RWPE2 (cell line): ENCODE measurements at regions not wholly inside any gene's neighbourhood (a gene's known extent, or its start where the extent isn't known, plus 50 kb on each side); places are given as distances from the start of the nearest gene placed in this dataset.

Source experiments
- ATAC-seq: fragments of 200-7000 bp; cut with Tn5 transposase; 3 replicates; pipeline ENCODE4 v1.9.1; 2021; ENCODE audit warnings: low read depth
- DNase-seq: peaks from one replicate; pipeline ENCODE4 v3.0.0-alpha.2; 2020; ENCODE audit warnings: low spot score
- H3K27ac ChIP-seq: fragments of 450-650 bp; 2 replicates; pipeline ENCODE4 v1.5.1; 2017; ENCODE audit warnings: mild to moderate bottlenecking; ENCODE audit not compliant: poor library complexity, severe bottlenecking
- H3K27me3 ChIP-seq: fragments of 250-450 bp; sonication (Bioruptor Pico); 2 replicates; pipeline ENCODE4 v1.5.1; 2021; ENCODE audit warnings: mild to moderate bottlenecking, moderate library complexity; ENCODE audit not compliant: insufficient read depth, poor library complexity, severe bottlenecking
- H3K36me3 ChIP-seq: fragments of 250-450 bp; sonication (Bioruptor Pico); 2 replicates; pipeline ENCODE4 v1.5.1; 2020; ENCODE audit warnings: low read depth, mild to moderate bottlenecking, moderate library complexity
- H3K4me1 ChIP-seq: fragments of 250-450 bp; sonication (Bioruptor Pico); 2 replicates; pipeline ENCODE4 v1.5.1; 2021; ENCODE audit warnings: mild to moderate bottlenecking, moderate library complexity; ENCODE audit not compliant: insufficient read depth, poor library complexity, severe bottlenecking
- H3K4me3 ChIP-seq: fragments of 250-450 bp; sonication (Bioruptor Pico); 2 replicates; pipeline ENCODE4 v1.5.1; 2021; ENCODE audit warnings: mild to moderate bottlenecking, moderate library complexity; ENCODE audit not compliant: severe bottlenecking
- H3K9me3 ChIP-seq: fragments of 250-450 bp; sonication (Bioruptor Pico); 2 replicates; pipeline ENCODE4 v1.5.1; 2021; ENCODE audit warnings: mild to moderate bottlenecking, moderate library complexity; ENCODE audit not compliant: severe bottlenecking
- TF ChIP-seq, protein P1 (sequence below): fragments of 450-650 bp; IDR thresholded peaks from one replicate; pipeline ENCODE4 v1.5.1; 2017; ENCODE audit warnings: mild to moderate bottlenecking, moderate library complexity; ENCODE audit not compliant: poor library complexity, severe bottlenecking

DNA sequence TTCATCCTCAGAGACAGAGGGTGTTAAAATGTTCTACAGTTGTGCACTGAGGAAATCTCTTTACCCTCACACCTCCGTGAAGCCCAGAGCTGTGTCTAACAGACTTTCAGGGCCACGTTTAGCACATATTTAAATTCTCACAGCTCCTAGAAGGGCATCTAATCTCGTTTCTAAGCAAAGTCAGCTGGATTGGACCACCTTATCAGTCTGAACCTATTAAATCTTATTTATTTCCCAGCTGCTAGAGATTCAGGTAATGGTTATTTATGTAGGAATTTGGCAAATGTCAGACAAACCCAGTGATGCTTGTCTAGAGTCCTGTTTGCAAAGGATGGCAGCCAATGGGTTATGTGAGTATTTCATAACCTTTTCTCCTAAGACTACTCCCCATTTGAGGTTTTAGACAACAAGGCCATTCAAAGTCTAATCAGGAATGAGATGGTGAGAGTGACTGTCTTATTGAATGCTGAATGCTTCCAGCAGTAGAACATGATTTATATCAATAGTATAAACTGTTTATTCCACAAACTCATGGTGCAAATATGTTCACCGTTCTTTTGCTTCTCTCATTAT is 54.8 kb upstream of the EXOC4 start:
- H3K27me3 ChIP-seq = peaks cover 4% of the 10 kb centered on the region
- TF ChIP-seq, protein P1, sequence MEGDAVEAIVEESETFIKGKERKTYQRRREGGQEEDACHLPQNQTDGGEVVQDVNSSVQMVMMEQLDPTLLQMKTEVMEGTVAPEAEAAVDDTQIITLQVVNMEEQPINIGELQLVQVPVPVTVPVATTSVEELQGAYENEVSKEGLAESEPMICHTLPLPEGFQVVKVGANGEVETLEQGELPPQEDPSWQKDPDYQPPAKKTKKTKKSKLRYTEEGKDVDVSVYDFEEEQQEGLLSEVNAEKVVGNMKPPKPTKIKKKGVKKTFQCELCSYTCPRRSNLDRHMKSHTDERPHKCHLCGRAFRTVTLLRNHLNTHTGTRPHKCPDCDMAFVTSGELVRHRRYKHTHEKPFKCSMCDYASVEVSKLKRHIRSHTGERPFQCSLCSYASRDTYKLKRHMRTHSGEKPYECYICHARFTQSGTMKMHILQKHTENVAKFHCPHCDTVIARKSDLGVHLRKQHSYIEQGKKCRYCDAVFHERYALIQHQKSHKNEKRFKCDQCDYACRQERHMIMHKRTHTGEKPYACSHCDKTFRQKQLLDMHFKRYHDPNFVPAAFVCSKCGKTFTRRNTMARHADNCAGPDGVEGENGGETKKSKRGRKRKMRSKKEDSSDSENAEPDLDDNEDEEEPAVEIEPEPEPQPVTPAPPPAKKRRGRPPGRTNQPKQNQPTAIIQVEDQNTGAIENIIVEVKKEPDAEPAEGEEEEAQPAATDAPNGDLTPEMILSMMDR = no peak
- ATAC-seq = no peak
- H3K9me3 ChIP-seq = no peaks in the 10 kb centered on the region
- no peaks in the 10 kb centered on the region for H3K4me1 ChIP-seq
- no peak overlapping the region for H3K4me3 ChIP-seq
- no peak for DNase-seq
- H3K36me3 ChIP-seq = no peaks in the 10 kb centered on the region
- no peak overlapping the region for H3K27ac ChIP-seq

DNA sequence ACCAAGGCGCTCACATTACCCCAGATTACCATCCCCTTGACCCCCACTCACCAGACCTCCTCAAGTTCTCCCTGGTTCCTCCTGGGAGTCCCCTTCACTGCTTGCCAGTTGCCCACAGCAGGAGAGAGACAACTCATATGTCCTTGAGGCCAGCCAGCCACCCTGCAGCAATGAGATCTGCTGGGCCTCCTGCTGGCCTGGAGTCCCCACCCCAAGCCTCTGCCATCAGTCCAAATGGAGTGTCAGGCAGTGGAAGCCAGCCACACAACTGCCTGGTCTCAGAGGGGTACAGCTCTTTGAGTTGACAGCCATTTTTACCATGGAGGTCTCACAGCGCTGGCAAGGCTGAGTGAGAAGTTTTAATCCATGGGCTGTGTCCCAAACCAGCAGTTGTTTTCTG is 53.0 kb upstream of the EXOC4 start:
- no peaks in the 10 kb centered on the region for H3K9me3 ChIP-seq
- no peak for DNase-seq
- no peaks in the 10 kb centered on the region for H3K4me1 ChIP-seq
- no peak overlapping the region for H3K27ac ChIP-seq
- no peak overlapping the region for H3K4me3 ChIP-seq
- TF ChIP-seq, protein P1 = no peak
- no peaks in the 10 kb centered on the region for H3K36me3 ChIP-seq
- no peak for ATAC-seq
- peaks cover 4% of the 10 kb centered on the region for H3K27me3 ChIP-seq

DNA sequence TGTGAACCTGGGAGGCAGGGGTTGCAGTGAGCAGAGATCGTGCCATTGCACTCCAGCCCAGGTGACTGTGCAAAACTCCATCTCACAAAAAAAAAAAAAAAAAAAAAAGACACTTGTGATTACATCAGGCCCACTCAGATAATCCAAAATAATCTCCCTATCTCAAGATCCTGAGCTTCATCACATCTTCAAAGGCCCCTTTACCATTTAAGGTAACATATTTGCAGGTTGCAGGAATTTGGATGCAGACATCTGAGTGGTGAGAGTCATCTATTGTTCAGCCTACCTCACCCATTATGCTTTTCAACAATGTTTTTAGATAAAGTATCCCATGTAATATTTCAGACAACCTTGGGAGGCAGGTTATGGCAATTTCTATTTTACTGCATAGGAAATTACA is 51.4 kb upstream of the EXOC4 start:
- TF ChIP-seq, protein P1 = no peak
- Histone ChIP-seq H3K4me1 (no peaks in the 10 kb centered on the region), H3K36me3 (no peaks in the 10 kb centered on the region), H3K27ac (no peak overlapping the region), H3K4me3 (no peak overlapping the region), H3K9me3 (no peaks in the 10 kb centered on the region), H3K27me3 (peaks cover 3% of the 10 kb centered on the region)
- no peak for ATAC-seq
- no peak for DNase-seq

DNA sequence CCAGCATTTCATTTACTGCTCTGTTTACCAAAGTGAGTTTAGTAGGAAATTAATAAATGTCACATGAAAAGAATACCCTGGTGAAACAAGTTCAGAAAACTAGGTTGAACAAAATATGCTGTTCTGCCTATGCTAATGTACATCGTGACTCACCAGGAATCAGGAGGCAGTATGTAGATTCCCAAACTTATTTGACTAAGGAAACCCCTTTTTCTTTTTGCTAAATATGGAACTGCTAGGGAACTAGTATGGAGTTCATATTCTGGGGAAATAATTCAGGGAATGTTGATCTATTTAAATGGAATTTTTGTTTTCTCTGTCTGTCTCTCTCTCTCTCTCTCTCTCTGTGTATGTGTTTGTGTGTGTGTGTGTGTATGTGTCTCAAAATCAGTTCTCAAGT is 49.9 kb upstream of the EXOC4 start:
- ATAC-seq (no peak), DNase-seq (no peak)
- no peak overlapping the region for H3K4me3 ChIP-seq
- TF ChIP-seq, protein P1 = no peak
- no peak overlapping the region for H3K27ac ChIP-seq
- H3K4me1 ChIP-seq = no peaks in the 10 kb centered on the region
- H3K36me3 ChIP-seq = no peaks in the 10 kb centered on the region
- no peaks in the 10 kb centered on the region for H3K27me3 ChIP-seq
- no peaks in the 10 kb centered on the region for H3K9me3 ChIP-seq
